ENCODE measurements at regions not wholly inside any gene's neighbourhood (a gene's known extent, or its start where the extent isn't known, plus 50 kb on each side); places are given as distances from the start of the nearest gene placed in this dataset.

DNA sequence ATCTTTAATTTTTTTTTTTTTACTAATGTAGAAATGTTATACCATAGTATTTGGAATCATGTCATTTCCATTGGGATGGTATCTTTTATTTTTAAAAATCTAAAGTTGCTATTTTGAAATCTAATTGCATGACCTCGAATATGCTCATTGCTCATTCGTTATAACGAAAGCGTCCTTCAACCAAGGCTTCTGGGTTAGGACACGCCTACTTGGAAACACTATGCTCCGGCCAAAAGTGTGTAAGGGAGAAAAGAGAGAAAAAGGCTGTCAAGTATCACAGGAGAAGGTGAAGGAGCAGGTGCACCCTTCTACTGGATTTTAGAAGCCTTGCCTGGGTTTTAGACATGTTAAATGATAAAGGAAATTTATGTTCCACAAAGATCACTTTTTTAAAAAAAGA, 465.9 kb upstream of the ID2 start:
- TF ChIP-seq, protein P1, sequence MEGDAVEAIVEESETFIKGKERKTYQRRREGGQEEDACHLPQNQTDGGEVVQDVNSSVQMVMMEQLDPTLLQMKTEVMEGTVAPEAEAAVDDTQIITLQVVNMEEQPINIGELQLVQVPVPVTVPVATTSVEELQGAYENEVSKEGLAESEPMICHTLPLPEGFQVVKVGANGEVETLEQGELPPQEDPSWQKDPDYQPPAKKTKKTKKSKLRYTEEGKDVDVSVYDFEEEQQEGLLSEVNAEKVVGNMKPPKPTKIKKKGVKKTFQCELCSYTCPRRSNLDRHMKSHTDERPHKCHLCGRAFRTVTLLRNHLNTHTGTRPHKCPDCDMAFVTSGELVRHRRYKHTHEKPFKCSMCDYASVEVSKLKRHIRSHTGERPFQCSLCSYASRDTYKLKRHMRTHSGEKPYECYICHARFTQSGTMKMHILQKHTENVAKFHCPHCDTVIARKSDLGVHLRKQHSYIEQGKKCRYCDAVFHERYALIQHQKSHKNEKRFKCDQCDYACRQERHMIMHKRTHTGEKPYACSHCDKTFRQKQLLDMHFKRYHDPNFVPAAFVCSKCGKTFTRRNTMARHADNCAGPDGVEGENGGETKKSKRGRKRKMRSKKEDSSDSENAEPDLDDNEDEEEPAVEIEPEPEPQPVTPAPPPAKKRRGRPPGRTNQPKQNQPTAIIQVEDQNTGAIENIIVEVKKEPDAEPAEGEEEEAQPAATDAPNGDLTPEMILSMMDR (IDR thresholded peaks at IDR 0.05) = no peak
- no peak for TF ChIP-seq POLR2A (IDR thresholded peaks at IDR 0.05)
